GM19397 (cell line): ENCODE measurements at regions not wholly inside any gene's neighbourhood (a gene's known extent, or its start where the extent isn't known, plus 50 kb on each side); places are given as distances from the start of the nearest gene placed in this dataset.
"Not testable (repeated sequence)": the region's sequence is repeated elsewhere in the genome, so short reads cannot be mapped to it uniquely, and the experiment has no call there.

ENCODE experiments used
- ATAC-seq: cut with Tn5 transposase; IDR thresholded peaks from one replicate; pipeline ENCODE4 v1.9.1; 2021; ENCODE audit warnings: mild to moderate bottlenecking, moderate library complexity; ENCODE audit not compliant: unreplicated experiment

- ATAC-seq: no peak
Measured at GRCh38 chr2:184993746-184994145, 395.4 kb downstream of the ZNF804A start.

DNA sequence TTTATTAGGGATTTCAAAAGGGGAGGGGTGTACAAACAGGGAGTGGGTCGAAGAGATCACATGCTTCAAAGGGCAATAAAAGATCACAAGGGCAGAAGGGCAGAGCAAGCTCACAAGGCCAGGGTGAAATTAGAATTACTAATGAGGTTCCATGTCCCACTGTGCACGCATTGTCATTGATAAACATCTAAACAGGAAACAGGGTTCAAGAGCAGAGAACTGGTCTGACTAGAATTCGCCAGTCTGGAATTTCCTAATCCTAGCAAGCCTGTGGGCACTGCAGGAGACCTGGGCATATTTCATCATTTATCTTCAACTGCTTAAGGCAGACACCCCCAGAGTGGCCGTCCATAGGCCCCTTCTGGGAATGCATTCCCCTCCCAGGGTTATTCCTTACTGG is 408.2 kb downstream of the ZNF804A start:
- no peak for ATAC-seq

- no peak for ATAC-seq
Measured at GRCh38 chr2:185012643-185013042, 414.3 kb downstream of the ZNF804A start.

- no peak for ATAC-seq
Measured at GRCh38 chr2:185014076-185014475, 415.7 kb downstream of the ZNF804A start.

- not testable (repeated sequence) for ATAC-seq
Measured at GRCh38 chr2:185025891-185026290, 427.6 kb downstream of the ZNF804A start.

DNA sequence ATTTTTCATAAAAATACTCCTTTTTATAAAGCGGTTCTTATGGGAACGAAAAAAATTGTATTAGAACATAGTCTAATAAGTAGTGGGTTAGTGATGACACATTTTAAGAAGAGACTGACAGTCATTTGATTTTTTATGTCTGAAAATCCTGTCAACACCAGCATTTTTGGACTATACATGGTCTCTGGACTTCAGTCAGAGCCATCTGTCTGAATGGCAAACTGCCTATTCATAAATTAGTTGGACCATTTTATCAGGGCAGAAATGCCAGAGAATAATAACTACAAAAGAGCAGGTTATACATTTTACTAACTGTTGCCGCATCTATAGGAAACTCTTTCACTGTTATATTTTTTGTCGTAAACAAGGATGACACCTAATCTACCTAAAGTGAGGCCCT is 437.6 kb downstream of the ZNF804A start:
- no peak for ATAC-seq

- ATAC-seq: no peak
Measured at GRCh38 chr2:185044323-185044874, 446.1 kb downstream of the ZNF804A start.

- ATAC-seq: no peak
Measured at GRCh38 chr2:185050804-185051203, 452.5 kb downstream of the ZNF804A start.

- no peak for ATAC-seq
Measured at GRCh38 chr2:185063761-185064160, 465.4 kb downstream of the ZNF804A start.

- no peak for ATAC-seq
Measured at GRCh38 chr2:185066128-185066527, 467.8 kb downstream of the ZNF804A start.

- ATAC-seq: no peak
Measured at GRCh38 chr2:185069107-185069506, 470.8 kb downstream of the ZNF804A start.

- no peak for ATAC-seq
Measured at GRCh38 chr2:185074156-185074555, 475.8 kb downstream of the ZNF804A start.

- no peak for ATAC-seq
Measured at GRCh38 chr2:185082749-185083148, 484.4 kb downstream of the ZNF804A start.

GRCh38 chr2:185108588-185108987 is 510.3 kb downstream of the ZNF804A start:
- ATAC-seq: no peak

DNA sequence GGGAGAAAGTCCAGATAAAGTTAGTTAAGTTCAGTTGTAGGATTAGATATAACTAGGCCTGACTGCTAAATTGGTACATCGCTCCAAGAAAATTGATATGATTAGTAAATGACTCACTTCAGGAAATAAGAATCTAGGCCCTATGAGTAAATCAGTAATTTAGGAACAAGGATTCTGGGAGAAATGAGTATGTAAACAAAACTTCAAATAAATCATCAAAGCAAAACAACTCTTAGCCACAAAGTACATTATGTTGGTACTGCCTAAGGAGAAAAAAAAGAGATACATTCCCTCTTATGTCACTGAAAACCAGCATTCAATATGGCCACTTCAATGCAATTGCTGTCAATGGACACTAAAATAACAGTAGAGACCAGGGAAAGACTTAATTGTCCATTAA is 529.1 kb downstream of the ZNF804A start:
- no peak for ATAC-seq

GRCh38 chr2:185128346-185128745 is 530.0 kb downstream of the ZNF804A start:
- no peak for ATAC-seq

DNA sequence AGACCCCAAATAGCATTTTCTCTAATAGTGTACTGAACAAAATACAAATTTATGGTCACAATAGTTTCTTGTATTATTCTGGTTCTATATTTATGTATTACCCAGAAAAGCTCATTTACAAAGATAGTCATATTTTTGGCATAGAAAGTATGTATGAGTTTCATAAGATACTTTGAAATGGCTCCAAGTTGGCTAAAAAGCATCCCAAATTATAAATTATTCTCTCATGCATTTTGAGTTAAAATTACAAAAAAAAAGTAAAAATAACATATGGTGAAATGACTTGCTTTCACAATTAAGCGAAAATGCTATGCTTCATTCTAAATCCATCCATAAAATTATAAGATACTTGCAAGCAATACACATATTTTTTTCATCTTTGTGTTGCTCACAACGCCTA is 530.7 kb downstream of the ZNF804A start:
- ATAC-seq: no peak

DNA sequence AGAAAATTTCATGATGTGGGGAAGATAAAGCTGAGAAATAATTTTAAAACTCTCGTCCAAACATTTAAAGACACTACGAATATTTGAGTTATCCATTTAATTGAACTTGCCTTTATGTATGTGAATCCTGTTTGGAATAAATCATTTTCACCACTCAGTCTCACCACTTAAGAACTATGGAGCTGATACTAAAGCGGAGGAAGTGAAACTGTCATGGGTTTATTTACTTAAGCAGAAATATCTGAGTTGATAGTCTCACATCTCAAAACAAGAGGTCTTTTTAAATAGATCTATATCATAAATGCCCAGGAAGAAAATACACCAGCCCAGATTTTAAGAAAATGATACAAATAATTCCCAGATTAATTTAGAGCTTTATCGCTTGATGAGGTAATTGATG is 532.4 kb downstream of the ZNF804A start:
- ATAC-seq: no peak

DNA sequence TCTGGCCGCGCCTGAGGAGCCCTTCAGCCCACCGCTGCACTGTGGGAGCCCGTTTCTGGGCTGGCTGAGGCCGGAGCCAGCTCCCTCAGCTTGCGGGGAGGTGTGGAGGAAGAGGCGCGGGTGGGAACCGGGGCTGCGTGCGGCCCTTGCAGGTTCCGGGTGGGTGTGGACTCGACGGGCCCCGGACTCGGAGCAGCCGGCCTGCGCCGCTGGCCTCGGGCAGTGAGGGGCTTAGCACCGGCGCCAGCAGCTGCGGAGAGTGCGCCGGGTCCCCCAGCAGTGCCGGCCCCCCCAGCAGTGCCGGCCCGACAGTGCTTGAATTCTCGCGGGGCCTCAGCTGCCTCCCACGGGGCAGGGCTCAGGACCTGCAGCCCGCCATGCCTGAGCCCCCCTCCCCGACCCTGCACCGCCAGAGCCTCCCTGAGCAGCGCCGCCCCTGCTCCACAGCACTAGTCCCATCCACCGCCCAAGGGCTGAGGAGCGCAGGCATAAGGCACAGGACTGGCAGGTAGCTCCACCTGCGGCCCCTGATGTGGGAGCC is 534.2 kb downstream of the ZNF804A start:
- no peak for ATAC-seq

DNA sequence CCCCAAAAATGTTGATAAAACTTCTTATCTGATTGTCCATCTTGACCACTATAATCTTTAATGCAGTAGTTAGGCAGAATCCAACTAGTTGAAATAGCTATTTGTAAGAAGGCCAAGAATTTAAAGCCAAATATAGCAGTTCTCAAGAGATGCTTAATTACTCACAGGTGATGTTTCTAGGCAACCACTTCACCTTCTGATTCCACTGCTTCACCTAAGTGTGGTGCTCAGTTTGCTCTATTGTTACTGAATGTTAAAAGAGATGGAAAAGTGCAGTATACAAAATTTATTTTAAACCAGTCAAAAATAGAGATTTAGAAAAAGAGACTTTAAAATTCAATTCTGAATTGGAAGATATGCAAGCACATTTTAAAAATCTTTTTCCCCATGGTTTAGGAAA is 539.4 kb downstream of the ZNF804A start:
- ATAC-seq: no peak

DNA sequence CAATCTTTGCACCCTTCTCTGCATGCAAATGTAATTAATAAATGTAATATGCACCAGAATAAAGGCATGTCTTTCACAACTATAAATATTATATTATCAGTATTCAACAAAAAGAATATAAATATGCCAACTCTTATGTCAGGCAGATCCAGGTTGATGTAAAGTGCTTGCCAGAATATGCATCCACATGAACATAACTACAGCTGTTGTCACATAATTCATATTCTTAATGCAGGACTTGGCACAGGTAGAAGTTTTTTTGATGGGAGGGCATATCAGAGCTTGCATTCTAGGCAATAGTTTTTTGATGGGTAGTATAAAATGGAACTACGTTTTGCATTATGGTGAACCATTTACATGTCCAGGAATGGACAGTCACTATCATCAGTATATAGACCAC is 544.3 kb downstream of the ZNF804A start:
- no peak for ATAC-seq

DNA sequence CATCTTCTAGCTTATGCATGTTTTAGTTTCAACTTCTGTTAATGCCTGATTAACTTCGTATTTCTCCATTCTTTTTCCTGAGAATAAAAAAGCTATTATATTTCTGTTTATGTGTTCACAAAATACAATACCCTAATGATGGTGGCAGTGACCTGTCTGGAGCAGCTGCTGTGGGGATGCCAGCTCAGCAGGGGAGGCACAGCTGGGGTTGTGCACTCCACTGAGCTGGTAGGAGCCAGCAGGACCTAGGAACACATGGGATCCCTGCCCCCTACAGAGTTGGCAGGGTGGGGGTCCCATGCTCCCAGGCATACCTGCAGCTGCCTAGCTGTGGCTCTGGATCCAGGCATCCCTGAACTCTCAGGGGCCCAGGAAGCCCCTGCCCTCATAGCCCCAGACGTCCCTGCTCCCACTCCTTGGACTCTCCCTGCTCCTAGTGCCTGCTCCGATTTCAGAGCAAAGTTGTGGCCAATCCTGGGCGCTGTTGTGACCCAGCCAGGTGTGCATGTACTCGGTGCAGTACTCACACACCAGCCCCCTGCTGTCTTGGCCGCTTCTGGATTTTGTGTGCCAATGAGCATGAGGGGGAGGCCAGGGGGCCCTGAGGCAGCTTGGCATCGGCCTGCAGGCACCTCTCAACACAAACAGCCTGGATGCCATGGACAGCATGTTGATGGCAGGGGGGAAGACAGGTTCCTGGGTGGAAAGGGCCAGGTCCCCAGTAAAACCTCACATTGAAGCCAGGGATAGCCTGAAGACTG is 546.0 kb downstream of the ZNF804A start:
- ATAC-seq: no peak
